ENCODE measurements at regions not wholly inside any gene's neighbourhood (a gene's known extent, or its start where the extent isn't known, plus 50 kb on each side); places are given as distances from the start of the nearest gene placed in this dataset.

GRCh38 chr5:156142867-156143266 lies 184.1 kb upstream of the SGCD start:
- FAIRE-seq, result no peak
- POLR2A ChIA-PET, result no interaction called here
- intact Hi-C loops (cut with micrococcal nuclease) (no loop called here), dilution Hi-C loops (cut with MboI; ENCODE audit: extremely low pct_ligation_motif_present, low sequenced_read_pairs) (no loop called here)
- Histone ChIP-seq H3K36me3 (ENCODE audit: control insufficient read depth in 2 of 2, extremely low read depth in 1 of 2, insufficient read depth in 2 of 2, low read length in 2 of 2) (no peaks in the 10 kb centered on the region), H2AFZ (ENCODE audit: low read depth, low read length) (no peak overlapping the region), H4K20me1 (replicated peaks; ENCODE audit: control insufficient read depth, extremely low read depth, insufficient read depth, low read length) (no peaks in the 10 kb centered on the region), H3K9ac (replicated peaks; ENCODE audit: extremely low read depth, insufficient read depth, low read length) (no peak overlapping the region), H3K27ac (ENCODE audit: insufficient read depth, low read depth, low read length) (no peak overlapping the region), H3K79me2 (ENCODE audit: control insufficient read depth, insufficient read depth, low read length) (no peaks in the 10 kb centered on the region), H3K9me1 (replicated peaks; ENCODE audit: control insufficient read depth, extremely low read depth, insufficient read depth, low read length) (no peaks in the 10 kb centered on the region), H3K4me3 (replicated peaks in 1 of 3; ENCODE audit: insufficient read depth in 1 of 3, low read depth in 1 of 3, low read length in 3 of 3) (no peak overlapping the region), H3K27me3 (ENCODE audit: control insufficient read depth in 2 of 2, insufficient read depth in 2 of 2, low read length in 2 of 2) (no peaks in the 10 kb centered on the region), H3K4me2 (ENCODE audit: insufficient read depth, low read length) (no peak overlapping the region), H3K9me3 (replicated peaks; ENCODE audit: control insufficient read depth, insufficient read depth, low read length) (peaks cover 3% of the 10 kb centered on the region), H3K4me1 (ENCODE audit: control insufficient read depth, extremely low read depth, insufficient read depth, low read length) (no peaks in the 10 kb centered on the region)
- TF ChIP-seq POLR2AphosphoS5 (IDR thresholded peaks at IDR 0.05; ENCODE audit: insufficient read depth, low read depth, low read length) (no peak), EZH2 (IDR thresholded peaks at IDR 0.05; ENCODE audit: borderline replicate concordance, low read depth, low read length, severe bottlenecking) (no peak), MAX (IDR thresholded peaks at IDR 0.05; ENCODE audit: insufficient read depth, insufficient read length) (no peak), JUN (IDR thresholded peaks at IDR 0.05; ENCODE audit: borderline replicate concordance, insufficient read depth, insufficient read length, low read depth) (no peak), MYC (IDR thresholded peaks at IDR 0.05; ENCODE audit: low read depth, low read length) (no peak), GATA2 (IDR thresholded peaks at IDR 0.05; ENCODE audit: insufficient read depth, insufficient read length, low read depth, low read length) (no peak)
- DNase-seq (ENCODE audit: low read depth, low spot score), result no peak
- BruUV-seq (replicated peaks), result no TSS peak
- CTCF ChIA-PET, result no interaction called here

GRCh38 chr5:156147261-156147943 lies 179.6 kb upstream of the SGCD start:
- H3K27ac ChIP-seq (ENCODE audit: insufficient read depth, low read depth, low read length), result no peak overlapping the region
- H3K9me3 ChIP-seq (replicated peaks; ENCODE audit: control insufficient read depth, insufficient read depth, low read length), result peaks cover 2% of the 10 kb centered on the region
- no peaks in the 10 kb centered on the region for H3K36me3 ChIP-seq (ENCODE audit: control insufficient read depth in 2 of 2, extremely low read depth in 1 of 2, insufficient read depth in 2 of 2, low read length in 2 of 2)
- dilution Hi-C loops (cut with MboI; ENCODE audit: extremely low pct_ligation_motif_present, low sequenced_read_pairs) (no loop called here), intact Hi-C loops (cut with micrococcal nuclease) (no loop called here)
- no peak for TF ChIP-seq GATA2 (IDR thresholded peaks at IDR 0.05; ENCODE audit: insufficient read depth, insufficient read length, low read depth, low read length)
- TF ChIP-seq CTCF (IDR thresholded peaks at IDR 0.05; ENCODE audit: extremely low read depth in 1 of 2, insufficient read depth in 1 of 2, low read depth in 1 of 2, low read length in 2 of 2), result no peak
- no peak for TF ChIP-seq EZH2 (IDR thresholded peaks at IDR 0.05; ENCODE audit: borderline replicate concordance, low read depth, low read length, severe bottlenecking)
- no peak for TF ChIP-seq POLR2AphosphoS5 (IDR thresholded peaks at IDR 0.05; ENCODE audit: insufficient read depth, low read depth, low read length)
- no peak for TF ChIP-seq MAX (IDR thresholded peaks at IDR 0.05; ENCODE audit: insufficient read depth, insufficient read length)
- TF ChIP-seq FOS (IDR thresholded peaks at IDR 0.05; ENCODE audit: borderline replicate concordance, insufficient read depth, low read length), result no peak
- H3K4me1 ChIP-seq (ENCODE audit: control insufficient read depth, extremely low read depth, insufficient read depth, low read length), result no peaks in the 10 kb centered on the region
- BruUV-seq (replicated peaks), result no TSS peak
- no peaks in the 10 kb centered on the region for H3K27me3 ChIP-seq (ENCODE audit: control insufficient read depth in 2 of 2, insufficient read depth in 2 of 2, low read length in 2 of 2)
- FAIRE-seq (no peak), DNase-seq (ENCODE audit: low read depth, low spot score) (no peak)
- no peak overlapping the region for H3K4me2 ChIP-seq (ENCODE audit: insufficient read depth, low read length)
- no peak overlapping the region for H2AFZ ChIP-seq (ENCODE audit: low read depth, low read length)
- H3K4me3 ChIP-seq (replicated peaks in 1 of 3; ENCODE audit: insufficient read depth in 1 of 3, low read depth in 1 of 3, low read length in 3 of 3), result no peak overlapping the region
- no peaks in the 10 kb centered on the region for H3K79me2 ChIP-seq (ENCODE audit: control insufficient read depth, insufficient read depth, low read length)
- H4K20me1 ChIP-seq (replicated peaks; ENCODE audit: control insufficient read depth, extremely low read depth, insufficient read depth, low read length), result no peaks in the 10 kb centered on the region
- no peaks in the 10 kb centered on the region for H3K9me1 ChIP-seq (replicated peaks; ENCODE audit: control insufficient read depth, extremely low read depth, insufficient read depth, low read length)
- ChIA-PET POLR2A (no interaction called here), CTCF (no interaction called here)
- no peak overlapping the region for H3K9ac ChIP-seq (replicated peaks; ENCODE audit: extremely low read depth, insufficient read depth, low read length)

All from endothelial cell of umbilical vein (primary cell).